ENCODE measurements at regions not wholly inside any gene's neighbourhood (a gene's known extent, or its start where the extent isn't known, plus 50 kb on each side); places are given as distances from the start of the nearest gene placed in this dataset.

GRCh38 chr5:57055731-57056130 lies 103.8 kb upstream of the MIER3 start:
- Histone ChIP-seq H3K9me3 (no peaks in the 10 kb centered on the region), H3K4me1 (no peaks in the 10 kb centered on the region), H3K4me3 (no peak overlapping the region), H3K36me3 (no peaks in the 10 kb centered on the region), H3K27me3 (no peaks in the 10 kb centered on the region), H3K27ac (replicated peaks in 1 of 4) (no peak overlapping the region)
- DNase-seq (ENCODE audit: extremely low spot score): peak; percentile 8
- intact Hi-C loops (cut with DNase I): no loop called here
- TF ChIP-seq POLR2AphosphoS5 (IDR thresholded peaks at IDR 0.05) (no peak), CTCF (IDR thresholded peaks at IDR 0.05) (no peak), POLR2A (IDR thresholded peaks at IDR 0.05; ENCODE audit: low read depth) (no peak), EP300 (IDR thresholded peaks at IDR 0.05) (no peak)
- 78% methylated on average over 1 of the region's 1 CpG for WGBS

- TF ChIP-seq EP300 (IDR thresholded peaks at IDR 0.05) (no peak), CTCF (IDR thresholded peaks at IDR 0.05) (no peak), POLR2A (IDR thresholded peaks at IDR 0.05; ENCODE audit: low read depth) (no peak), POLR2AphosphoS5 (IDR thresholded peaks at IDR 0.05) (no peak)
- WGBS: 78% methylated on average over 2 of the region's 2 CpGs
These were observed 110.1 kb upstream of the GPBP1 start for GRCh38 chr5:57063773-57064172.

GRCh38 chr5:57066924-57067596 lies 106.8 kb upstream of the GPBP1 start:
- WGBS: 83% methylated on average over 6 of the region's 6 CpGs
- peaks cover 0 to 3% (median 0%) of the 10 kb centered on the region in 4 donors for H3K27me3 ChIP-seq
- H3K36me3 ChIP-seq: no peaks in the 10 kb centered on the region
- no peak overlapping the region for H3K4me3 ChIP-seq
- no peaks in the 10 kb centered on the region for H3K4me1 ChIP-seq
- no peak for TF ChIP-seq CTCF (IDR thresholded peaks at IDR 0.05)
- TF ChIP-seq EP300 (IDR thresholded peaks at IDR 0.05): no peak
- TF ChIP-seq POLR2A (IDR thresholded peaks at IDR 0.05; ENCODE audit: low read depth): no peak
- no peak for TF ChIP-seq POLR2AphosphoS5 (IDR thresholded peaks at IDR 0.05)
- intact Hi-C loops (cut with DNase I): no loop called here
- no peak for DNase-seq (ENCODE audit: extremely low spot score)
- peaks cover 0 to 11% (median 0%) of the 10 kb centered on the region in 4 donors for H3K9me3 ChIP-seq
- no peak overlapping the region for H3K27ac ChIP-seq (replicated peaks in 1 of 4)

More at GRCh38 chr5:57063773-57064172, 110.1 kb upstream of the GPBP1 start:
- Histone ChIP-seq H3K4me3 (no peak overlapping the region), H3K36me3 (no peaks in the 10 kb centered on the region), H3K9me3 (no peaks in the 10 kb centered on the region), H3K27ac (replicated peaks in 1 of 4) (no peak overlapping the region), H3K4me1 (no peaks in the 10 kb centered on the region), H3K27me3 (peaks cover 0 to 3% (median 0%) of the 10 kb centered on the region in 4 donors)
- intact Hi-C loops (cut with DNase I): no loop called here
- DNase-seq (ENCODE audit: extremely low spot score): no peak

GRCh38 chr5:57067597-57067924 lies 106.3 kb upstream of the GPBP1 start:
- intact Hi-C loops (cut with DNase I): no loop called here
- Histone ChIP-seq H3K27ac (replicated peaks in 1 of 4) (no peak overlapping the region), H3K9me3 (peaks cover 0 to 11% (median 0%) of the 10 kb centered on the region in 4 donors), H3K27me3 (peaks cover 0 to 3% (median 0%) of the 10 kb centered on the region in 4 donors), H3K4me3 (no peak overlapping the region), H3K36me3 (no peaks in the 10 kb centered on the region), H3K4me1 (no peaks in the 10 kb centered on the region)
- DNase-seq (ENCODE audit: extremely low spot score): no peak
- TF ChIP-seq POLR2AphosphoS5 (IDR thresholded peaks at IDR 0.05) (no peak), EP300 (IDR thresholded peaks at IDR 0.05) (no peak), POLR2A (IDR thresholded peaks at IDR 0.05; ENCODE audit: low read depth) (no peak), CTCF (IDR thresholded peaks at IDR 0.05) (no peak)
